ENCODE measurements at regions not wholly inside any gene's neighbourhood (a gene's known extent, or its start where the extent isn't known, plus 50 kb on each side); places are given as distances from the start of the nearest gene placed in this dataset.
A peak's percentile ranks its signal among the peaks of the same experiment; 100 is the strongest.

DNA sequence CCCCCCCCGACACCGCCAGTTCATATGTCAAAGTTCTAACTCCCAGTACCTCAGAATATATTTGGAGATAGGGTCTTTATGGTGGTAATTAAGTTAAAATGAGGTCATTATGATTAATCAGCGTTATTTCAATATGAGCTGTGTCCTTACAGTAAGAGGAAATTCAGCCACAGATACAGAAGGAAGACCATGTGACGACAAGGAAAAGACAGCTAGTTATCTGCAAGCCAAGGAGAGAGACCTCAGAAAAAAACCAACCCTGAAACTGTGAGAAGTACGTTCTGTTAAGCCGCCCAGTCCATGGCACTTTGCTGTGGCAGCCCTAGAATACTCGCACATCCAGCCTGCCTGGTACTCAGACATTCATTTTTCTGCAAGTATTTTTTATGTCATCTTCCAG lies 62.3 kb upstream of the ARL8B start:
- DNase-seq = no peak
- in situ Hi-C loops (cut with HindIII; ENCODE audit: low pct_ligation_motif_present, low pct_unique_long_range_greater_than_20kb, low sequenced_read_pairs) = loop anchor here (25.0 kb wide), 1 partner anchor 347 kb away; no protein-coding TSS in a partner anchor

DNA sequence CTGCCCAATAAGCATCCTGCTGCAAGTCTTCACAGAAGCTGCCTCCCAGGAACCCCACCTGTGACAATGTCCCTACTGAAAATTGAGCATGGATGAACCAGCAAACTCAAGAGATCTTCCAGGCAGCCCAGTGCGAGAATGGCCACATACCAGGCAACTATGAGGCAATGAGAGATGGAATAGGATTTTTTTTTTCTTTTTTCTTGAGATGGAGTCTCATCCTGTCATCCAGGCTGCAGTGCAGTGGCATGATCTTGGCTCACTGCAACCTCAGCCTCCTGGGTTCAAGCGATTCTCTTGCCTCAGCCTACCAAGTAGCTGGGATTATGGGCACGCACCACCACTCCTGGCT lies 60.9 kb upstream of the ARL8B start:
- no peak for DNase-seq
- in situ Hi-C loops (cut with HindIII; ENCODE audit: low pct_ligation_motif_present, low pct_unique_long_range_greater_than_20kb, low sequenced_read_pairs) = loop anchor here (25.0 kb wide), 1 partner anchor 349 kb away; no protein-coding TSS in a partner anchor

GRCh38 chr3:5063724-5064123 lies 58.4 kb upstream of the ARL8B start:
- in situ Hi-C loops (cut with HindIII; ENCODE audit: low pct_ligation_motif_present, low pct_unique_long_range_greater_than_20kb, low sequenced_read_pairs) = loop anchor here (25.0 kb wide), 1 partner anchor 351 kb away; no protein-coding TSS in a partner anchor
- no peak for DNase-seq

DNA sequence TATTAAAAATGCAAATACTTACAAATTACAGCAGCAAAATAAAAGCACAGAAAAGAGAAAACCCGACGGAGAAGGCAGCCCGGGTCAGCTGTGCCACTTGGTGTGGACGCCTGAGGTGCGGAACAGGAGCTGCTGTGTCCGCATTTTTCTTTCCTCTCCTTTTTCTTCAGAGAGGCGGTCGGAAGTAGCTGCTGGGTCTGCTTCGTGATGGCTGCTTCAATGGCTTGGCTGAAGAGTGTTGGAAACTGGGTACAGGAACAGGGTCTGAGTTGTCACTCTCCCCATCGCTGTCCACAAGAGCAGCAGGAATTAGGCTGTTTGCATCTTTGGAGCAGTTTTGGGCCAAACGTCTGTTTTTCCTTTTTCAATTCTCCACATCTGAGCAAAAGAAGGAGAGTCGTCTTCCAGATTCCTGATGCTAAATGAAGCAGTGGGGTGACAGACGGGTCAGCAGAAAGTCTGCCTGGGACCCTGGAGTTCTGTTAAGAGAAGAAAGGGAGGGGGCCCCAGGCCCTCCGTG lies 53.5 kb upstream of the ARL8B start:
- in situ Hi-C loops (cut with HindIII; ENCODE audit: low pct_ligation_motif_present, low pct_unique_long_range_greater_than_20kb, low sequenced_read_pairs) = loop anchor here (25.0 kb wide), 1 partner anchor 356 kb away; no protein-coding TSS in a partner anchor

DNA sequence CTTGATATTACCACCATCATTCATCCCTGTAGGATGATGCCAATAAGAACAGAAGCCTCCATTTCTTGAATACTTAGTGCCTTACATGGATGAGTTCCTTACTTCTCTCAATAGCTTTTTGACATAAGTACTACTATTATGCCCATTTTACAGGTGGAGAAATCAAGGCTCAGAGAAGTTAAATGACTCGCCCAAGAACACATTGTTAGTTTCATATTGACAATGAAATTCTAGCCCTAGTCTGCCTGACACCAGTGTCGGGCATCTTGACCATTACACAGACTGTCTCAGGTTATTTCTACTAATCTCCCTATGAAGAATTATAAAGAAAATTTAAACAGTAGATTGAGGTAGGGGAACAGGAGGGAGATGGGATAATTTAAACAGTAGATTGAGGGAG lies 52.5 kb upstream of the ARL8B start:
- no peak for DNase-seq
- in situ Hi-C loops (cut with HindIII; ENCODE audit: low pct_ligation_motif_present, low pct_unique_long_range_greater_than_20kb, low sequenced_read_pairs) = loop anchor here (25.0 kb wide), 1 partner anchor 357 kb away; no protein-coding TSS in a partner anchor

More for the DNA sequence above, 53.5 kb upstream of the ARL8B start:
- no peak for DNase-seq

DNA sequence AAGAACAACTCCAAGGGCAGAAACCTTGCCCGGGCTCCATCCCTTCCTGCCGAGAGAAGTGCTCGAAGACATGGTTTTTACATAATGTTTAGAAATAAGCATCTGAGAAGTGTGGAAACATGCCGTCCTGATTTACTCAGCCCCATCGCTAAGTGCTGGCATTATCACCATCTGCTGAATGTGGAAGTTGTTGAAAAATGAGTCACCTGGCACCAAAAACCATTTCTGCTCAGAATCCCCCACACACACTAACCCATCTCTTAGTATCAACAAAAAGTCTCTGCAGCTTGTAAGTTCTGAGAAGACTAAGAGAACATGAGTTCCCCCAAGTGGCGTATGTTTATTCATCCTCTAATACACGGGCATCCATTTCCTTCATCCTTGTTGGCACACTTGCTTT lies 51.0 kb upstream of the ARL8B start:
- in situ Hi-C loops (cut with HindIII; ENCODE audit: low pct_ligation_motif_present, low pct_unique_long_range_greater_than_20kb, low sequenced_read_pairs) = loop anchor here (25.0 kb wide), 1 partner anchor 359 kb away; no protein-coding TSS in a partner anchor
- peak; percentile 8 for DNase-seq

GRCh38 chr3:5072100-5072816 lies 49.8 kb upstream of the ARL8B start:
- in situ Hi-C loops (cut with HindIII; ENCODE audit: low pct_ligation_motif_present, low pct_unique_long_range_greater_than_20kb, low sequenced_read_pairs) = loop anchor here (25.0 kb wide), 1 partner anchor 360 kb away; no protein-coding TSS in a partner anchor
- no peak for DNase-seq
